Calu3 (cell line): ENCODE measurements at regions not wholly inside any gene's neighbourhood (a gene's known extent, or its start where the extent isn't known, plus 50 kb on each side); places are given as distances from the start of the nearest gene placed in this dataset.

Experiments used
- BruUV-seq: library from RNA; stranded (reverse); fragments of 400-500 nt; replicated peaks from 2 replicates; lab custom pipeline; 2021; lab: Mats Ljungman, UMichigan
- CTCF ChIA-PET: fragments of 300-600 bp; sonication (Branson Sonifier 250); formaldehyde crosslinking; loops from one replicate; lab custom pipeline; 2022; ENCODE audit warnings: antibody characterized with exemption; lab: Charles Lee
- DNase-seq: peaks from one replicate; pipeline ENCODE4 v3.0.0; 2022
- H3K27ac Mint-ChIP-seq: one replicate; pipeline ENCODE4 v1.8.0; 2022; ENCODE audit warnings: mixed read lengths; ENCODE audit not compliant: unreplicated experiment
- H3K27me3 Mint-ChIP-seq: one replicate; pipeline ENCODE4 v1.8.0; 2022; ENCODE audit warnings: mixed read lengths; ENCODE audit not compliant: unreplicated experiment
- H3K36me3 Mint-ChIP-seq: one replicate; pipeline ENCODE4 v1.8.0; 2022; ENCODE audit warnings: mild to moderate bottlenecking, moderate library complexity, mixed read lengths; ENCODE audit not compliant: insufficient read depth, unreplicated experiment
- H3K4me1 Mint-ChIP-seq: one replicate; pipeline ENCODE4 v1.8.0; 2022; ENCODE audit warnings: mild to moderate bottlenecking, low read depth, mixed read lengths; ENCODE audit not compliant: unreplicated experiment
- H3K4me3 Mint-ChIP-seq: one replicate; pipeline ENCODE4 v1.8.0; 2022; ENCODE audit warnings: mild to moderate bottlenecking, low read depth, moderate library complexity, mixed read lengths; ENCODE audit not compliant: unreplicated experiment
- H3K9me3 Mint-ChIP-seq: one replicate; pipeline ENCODE4 v1.8.0; 2022; ENCODE audit warnings: low read depth, mixed read lengths; ENCODE audit not compliant: unreplicated experiment
- intact Hi-C: fragments of 100-400 bp; cut with micrococcal nuclease; formaldehyde crosslinking; loops from one replicate; pipeline ENCODE4 v1.10.0; 2022; ENCODE audit not compliant: unreplicated experiment
- TF ChIP-seq, protein P1 (sequence below): fragments of 200-600 bp; IDR thresholded peaks from one replicate; pipeline ENCODE4 v1.8.0; 2022; ENCODE audit warnings: antibody characterized with exemption; ENCODE audit not compliant: unreplicated experiment

DNA sequence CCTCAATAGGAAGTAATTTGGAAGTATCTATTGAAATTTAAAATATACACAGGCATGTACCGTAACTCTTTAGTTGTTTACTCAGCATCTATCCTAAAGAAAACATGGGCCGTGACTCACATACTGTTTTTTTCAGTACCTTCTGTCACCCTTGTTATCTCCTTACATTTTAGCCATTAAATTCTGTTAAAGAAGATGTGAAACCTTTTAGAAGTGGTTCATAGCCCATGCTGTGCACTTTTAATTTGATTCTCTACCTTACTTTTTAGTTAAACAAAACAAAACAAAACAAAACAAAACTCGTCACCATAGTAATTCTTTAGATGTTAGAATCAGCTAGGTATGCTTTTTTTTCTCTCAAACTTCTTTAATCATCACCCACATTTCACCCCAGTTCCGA is 494.4 kb upstream of the RGS6 start:
- Mint-ChIP-seq H3K9me3 (no peaks in the 10 kb centered on the region), H3K4me3 (no peak overlapping the region), H3K27me3 (no peaks in the 10 kb centered on the region), H3K36me3 (no peaks in the 10 kb centered on the region), H3K4me1 (no peaks in the 10 kb centered on the region), H3K27ac (no peak overlapping the region)
- CTCF ChIA-PET = no interaction called here
- TF ChIP-seq, protein P1, sequence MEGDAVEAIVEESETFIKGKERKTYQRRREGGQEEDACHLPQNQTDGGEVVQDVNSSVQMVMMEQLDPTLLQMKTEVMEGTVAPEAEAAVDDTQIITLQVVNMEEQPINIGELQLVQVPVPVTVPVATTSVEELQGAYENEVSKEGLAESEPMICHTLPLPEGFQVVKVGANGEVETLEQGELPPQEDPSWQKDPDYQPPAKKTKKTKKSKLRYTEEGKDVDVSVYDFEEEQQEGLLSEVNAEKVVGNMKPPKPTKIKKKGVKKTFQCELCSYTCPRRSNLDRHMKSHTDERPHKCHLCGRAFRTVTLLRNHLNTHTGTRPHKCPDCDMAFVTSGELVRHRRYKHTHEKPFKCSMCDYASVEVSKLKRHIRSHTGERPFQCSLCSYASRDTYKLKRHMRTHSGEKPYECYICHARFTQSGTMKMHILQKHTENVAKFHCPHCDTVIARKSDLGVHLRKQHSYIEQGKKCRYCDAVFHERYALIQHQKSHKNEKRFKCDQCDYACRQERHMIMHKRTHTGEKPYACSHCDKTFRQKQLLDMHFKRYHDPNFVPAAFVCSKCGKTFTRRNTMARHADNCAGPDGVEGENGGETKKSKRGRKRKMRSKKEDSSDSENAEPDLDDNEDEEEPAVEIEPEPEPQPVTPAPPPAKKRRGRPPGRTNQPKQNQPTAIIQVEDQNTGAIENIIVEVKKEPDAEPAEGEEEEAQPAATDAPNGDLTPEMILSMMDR = no peak
- no TSS peak for BruUV-seq
- DNase-seq = no peak
- intact Hi-C loops = no loop called here

DNA sequence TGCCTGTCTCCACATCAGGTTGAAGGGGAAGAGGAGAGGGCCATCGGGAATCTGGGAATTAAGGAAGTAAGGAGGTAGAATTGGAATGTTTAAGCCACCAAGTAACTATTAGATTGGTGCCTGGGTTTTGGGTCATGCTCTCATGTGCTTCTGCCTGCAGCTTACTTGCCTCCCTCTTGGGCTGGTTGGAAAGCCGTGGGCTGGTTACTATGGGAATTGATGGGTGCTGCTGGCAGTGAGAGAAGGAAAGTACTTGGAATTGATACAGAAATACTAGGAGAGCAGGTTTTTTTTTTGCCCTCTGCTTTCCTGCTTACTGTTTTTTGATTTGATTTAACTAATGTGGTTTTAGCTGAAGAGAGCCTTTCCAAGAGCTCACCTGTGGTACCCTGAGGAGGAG is 493.5 kb upstream of the RGS6 start:
- no peaks in the 10 kb centered on the region for H3K27me3 Mint-ChIP-seq

DNA sequence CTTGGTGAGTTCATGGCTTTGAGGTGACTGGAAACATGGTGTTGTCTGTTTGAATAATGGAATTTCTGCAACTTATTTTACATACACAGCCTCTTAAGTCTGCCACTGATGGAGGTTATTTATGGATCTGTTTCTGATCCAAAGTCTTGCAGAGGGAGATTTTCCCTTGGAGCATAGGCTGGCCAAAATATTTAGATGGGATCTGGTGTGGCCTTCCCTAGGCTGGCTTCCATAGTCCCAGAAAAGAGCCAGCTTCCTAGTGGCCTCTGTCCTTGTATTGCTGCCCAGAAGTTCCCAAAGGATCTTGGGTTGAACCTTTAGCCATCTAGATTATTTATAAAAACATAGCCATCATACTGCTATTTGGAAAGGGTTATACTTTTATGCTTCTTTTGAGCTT is 491.1 kb upstream of the RGS6 start:
- H3K4me1 Mint-ChIP-seq = no peaks in the 10 kb centered on the region
- H3K27ac Mint-ChIP-seq = no peak overlapping the region
- H3K4me3 Mint-ChIP-seq = no peak overlapping the region
- CTCF ChIA-PET = interaction anchor here (0.6 kb wide), 1 partner anchor 543 kb away, joined by 4 read pairs; no protein-coding TSS in a partner anchor
- no peaks in the 10 kb centered on the region for H3K27me3 Mint-ChIP-seq
- BruUV-seq = no TSS peak
- intact Hi-C loops = no loop called here
- no peaks in the 10 kb centered on the region for H3K36me3 Mint-ChIP-seq
- no peak for DNase-seq
- H3K9me3 Mint-ChIP-seq = no peaks in the 10 kb centered on the region
- TF ChIP-seq, protein P1 = no peak

More for the DNA sequence above, 493.5 kb upstream of the RGS6 start:
- TF ChIP-seq, protein P1 = no peak
- intact Hi-C loops = no loop called here
- H3K4me1 Mint-ChIP-seq = no peaks in the 10 kb centered on the region
- BruUV-seq = no TSS peak
- CTCF ChIA-PET = no interaction called here
- no peak overlapping the region for H3K27ac Mint-ChIP-seq
- no peaks in the 10 kb centered on the region for H3K36me3 Mint-ChIP-seq
- H3K9me3 Mint-ChIP-seq = no peaks in the 10 kb centered on the region
- H3K4me3 Mint-ChIP-seq = no peak overlapping the region
- no peak for DNase-seq

DNA sequence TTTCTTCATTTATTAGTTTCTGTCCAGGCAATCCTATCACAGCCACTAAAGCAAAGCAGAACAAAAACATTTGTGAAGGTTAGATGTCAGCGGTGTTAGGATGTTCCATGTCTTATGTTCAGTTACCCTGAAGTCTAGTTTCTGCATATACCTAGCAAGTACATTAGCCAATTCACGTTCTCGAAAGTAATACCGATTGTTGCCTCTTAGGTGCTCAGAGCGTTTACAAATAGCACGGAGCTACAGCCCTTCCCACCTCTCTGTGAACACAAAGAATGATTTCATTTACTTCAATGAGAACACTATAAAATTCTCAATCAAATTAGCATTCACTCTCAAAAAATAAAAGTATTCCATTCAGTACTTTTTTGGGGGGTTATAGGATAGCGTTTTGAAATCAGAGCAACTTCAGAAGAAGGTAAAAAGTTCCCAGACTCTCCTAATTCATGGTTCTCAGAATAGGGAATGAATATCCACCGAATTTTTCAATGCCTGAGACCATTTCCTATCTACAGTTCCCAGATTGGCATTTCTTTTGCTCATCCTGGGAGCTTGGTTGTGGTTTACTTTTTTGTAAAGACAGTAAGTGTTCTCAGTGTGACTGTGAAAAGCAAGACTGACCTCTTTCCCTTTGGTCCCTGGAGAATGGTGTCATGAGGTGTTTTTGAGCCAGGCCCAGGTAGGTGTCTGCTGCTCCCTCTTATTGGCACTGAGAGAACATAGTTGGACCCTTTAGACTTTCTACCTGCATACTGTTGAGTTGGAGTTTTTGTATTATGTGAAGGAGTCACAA is 488.0 kb upstream of the RGS6 start:
- H3K9me3 Mint-ChIP-seq = no peaks in the 10 kb centered on the region
- TF ChIP-seq, protein P1 = no peak
- no peak for DNase-seq
- no peaks in the 10 kb centered on the region for H3K36me3 Mint-ChIP-seq
- no peak overlapping the region for H3K27ac Mint-ChIP-seq
- intact Hi-C loops = no loop called here
- BruUV-seq = no TSS peak
- no peaks in the 10 kb centered on the region for H3K27me3 Mint-ChIP-seq
- no peaks in the 10 kb centered on the region for H3K4me1 Mint-ChIP-seq
- CTCF ChIA-PET = no interaction called here
- H3K4me3 Mint-ChIP-seq = no peak overlapping the region
